ENCODE measurements at regions not wholly inside any gene's neighbourhood (a gene's known extent, or its start where the extent isn't known, plus 50 kb on each side); places are given as distances from the start of the nearest gene placed in this dataset.

DNA sequence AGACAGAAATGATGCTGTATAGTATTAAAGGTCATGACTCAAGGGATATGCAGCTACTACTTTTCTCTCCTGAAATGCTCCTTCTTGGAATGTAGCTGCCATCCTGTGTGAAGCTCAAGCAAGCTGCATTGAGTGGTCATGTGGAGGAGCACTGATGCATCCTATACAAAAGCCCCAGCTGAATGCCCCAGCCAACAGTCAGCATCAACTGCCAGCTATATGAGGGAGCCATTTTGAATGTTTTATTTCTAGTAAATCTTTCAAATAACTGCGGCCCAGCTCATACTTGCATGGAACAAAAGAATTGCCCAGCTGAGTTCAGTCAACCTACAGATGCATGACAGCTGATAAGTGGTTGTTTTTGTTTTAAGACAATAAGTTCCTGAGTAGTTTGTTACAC is 165.0 kb upstream of the GEMIN8 start:
- BruUV-seq (replicated peaks) = no TSS peak
- RAD21 ChIA-PET (ENCODE audit: unreplicated experiment) = no interaction called here
- FAIRE-seq (no peak), DNase-seq (ENCODE audit: low read depth, low spot score) (no peak), ATAC-seq (no peak)
- CTCF ChIA-PET = no interaction called here
- no peaks in the 10 kb centered on the region for H3K36me3 ChIP-seq (ENCODE audit: control insufficient read depth in 2 of 2, insufficient read depth in 2 of 2, low read length in 1 of 2)
- no peak overlapping the region for H3K9ac ChIP-seq (ENCODE audit: control insufficient read depth, insufficient read depth, low read length)
- SMC1A ChIA-PET (ENCODE audit: uncharacterized antibody, unreplicated experiment) = no interaction called here
- H3K4me2 ChIP-seq (ENCODE audit: control insufficient read depth, insufficient read depth) = no peak overlapping the region
- H2AFZ ChIP-seq (ENCODE audit: control insufficient read depth, low read depth, low read length) = no peak overlapping the region
- in situ Hi-C loops (cut with MboI) (no loop called here), intact Hi-C loops (cut with micrococcal nuclease; ENCODE audit: unreplicated experiment) (no loop called here)
- no peak overlapping the region for H3K4me3 ChIP-seq
- no peaks in the 10 kb centered on the region for H3K27me3 ChIP-seq (replicated peaks in 1 of 2; ENCODE audit: control insufficient read depth in 2 of 2, insufficient read depth in 2 of 2, low read length in 1 of 2)
- no peaks in the 10 kb centered on the region for H3K4me1 ChIP-seq (ENCODE audit: control insufficient read depth, insufficient read depth, low read length)
- H3K27ac ChIP-seq (ENCODE audit: control insufficient read depth, insufficient read depth) = no peak overlapping the region
- no peaks in the 10 kb centered on the region for H4K20me1 ChIP-seq (ENCODE audit: control insufficient read depth, insufficient read depth)
- POLR2A ChIA-PET = no interaction called here
- no peaks in the 10 kb centered on the region for H3K79me2 ChIP-seq (ENCODE audit: control insufficient read depth, insufficient read depth, low read length)
- 47% methylated on average over 1 of the region's 1 CpG for WGBS (ENCODE audit: insufficient coverage, insufficient replicate concordance, low lambda C conversion rate, missing lambda C conversion rate)
- H3K9me3 ChIP-seq (replicated peaks; ENCODE audit: control insufficient read depth, insufficient read depth, low read length) = no peaks in the 10 kb centered on the region
- TF ChIP-seq NFYA (IDR thresholded peaks at IDR 0.05; ENCODE audit: borderline replicate concordance, low read depth, low read length) (no peak), SREBF2 (IDR thresholded peaks at IDR 0.05; ENCODE audit: low read length) (no peak), JUND (IDR thresholded peaks at IDR 0.05; ENCODE audit: low read depth, low read length) (no peak)

DNA sequence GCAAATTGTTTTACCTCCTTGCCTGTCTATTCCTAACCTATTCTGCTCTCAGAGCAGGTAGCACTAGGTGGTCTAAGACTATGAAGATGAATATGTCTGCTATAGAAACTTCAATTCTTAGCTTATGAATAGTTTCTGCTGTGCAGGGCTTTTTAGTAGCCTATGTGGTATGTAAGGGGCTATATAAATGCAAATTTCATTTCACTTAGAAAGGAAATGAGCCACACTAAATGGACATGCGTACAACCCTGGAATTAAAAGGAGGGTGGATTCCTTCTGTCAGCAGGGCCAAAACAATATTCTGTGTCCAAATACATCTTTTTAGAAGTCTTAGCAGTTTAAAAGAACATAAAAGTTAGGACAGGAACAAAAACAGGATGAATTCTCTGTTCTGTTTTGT is 163.9 kb upstream of the GEMIN8 start:
- Histone ChIP-seq H3K9me3 (replicated peaks; ENCODE audit: control insufficient read depth, insufficient read depth, low read length) (no peaks in the 10 kb centered on the region), H3K36me3 (ENCODE audit: control insufficient read depth in 2 of 2, insufficient read depth in 2 of 2, low read length in 1 of 2) (no peaks in the 10 kb centered on the region), H3K4me2 (ENCODE audit: control insufficient read depth, insufficient read depth) (no peak overlapping the region), H3K27ac (ENCODE audit: control insufficient read depth, insufficient read depth) (no peak overlapping the region), H2AFZ (ENCODE audit: control insufficient read depth, low read depth, low read length) (no peak overlapping the region), H3K9ac (ENCODE audit: control insufficient read depth, insufficient read depth, low read length) (no peak overlapping the region), H3K79me2 (ENCODE audit: control insufficient read depth, insufficient read depth, low read length) (no peaks in the 10 kb centered on the region), H3K4me1 (ENCODE audit: control insufficient read depth, insufficient read depth, low read length) (no peaks in the 10 kb centered on the region), H3K27me3 (replicated peaks in 1 of 2; ENCODE audit: control insufficient read depth in 2 of 2, insufficient read depth in 2 of 2, low read length in 1 of 2) (no peaks in the 10 kb centered on the region), H3K4me3 (no peak overlapping the region), H4K20me1 (ENCODE audit: control insufficient read depth, insufficient read depth) (no peaks in the 10 kb centered on the region)
- in situ Hi-C loops (cut with MboI) = no loop called here
- ChIA-PET CTCF (no interaction called here), POLR2A (no interaction called here), SMC1A (ENCODE audit: uncharacterized antibody, unreplicated experiment) (no interaction called here), RAD21 (ENCODE audit: unreplicated experiment) (no interaction called here)
- DNase-seq (ENCODE audit: low read depth, low spot score) = no peak
- FAIRE-seq = no peak
- no peak for ATAC-seq
- WGBS (ENCODE audit: insufficient coverage, insufficient replicate concordance, low lambda C conversion rate, missing lambda C conversion rate) = 84% methylated on average over 1 of the region's 1 CpG
- TF ChIP-seq SREBF2 (IDR thresholded peaks at IDR 0.05; ENCODE audit: low read length) = no peak
- no peak for TF ChIP-seq ZNF207 (IDR thresholded peaks at IDR 0.05; ENCODE audit: borderline replicate concordance)
- TF ChIP-seq, protein P1, sequence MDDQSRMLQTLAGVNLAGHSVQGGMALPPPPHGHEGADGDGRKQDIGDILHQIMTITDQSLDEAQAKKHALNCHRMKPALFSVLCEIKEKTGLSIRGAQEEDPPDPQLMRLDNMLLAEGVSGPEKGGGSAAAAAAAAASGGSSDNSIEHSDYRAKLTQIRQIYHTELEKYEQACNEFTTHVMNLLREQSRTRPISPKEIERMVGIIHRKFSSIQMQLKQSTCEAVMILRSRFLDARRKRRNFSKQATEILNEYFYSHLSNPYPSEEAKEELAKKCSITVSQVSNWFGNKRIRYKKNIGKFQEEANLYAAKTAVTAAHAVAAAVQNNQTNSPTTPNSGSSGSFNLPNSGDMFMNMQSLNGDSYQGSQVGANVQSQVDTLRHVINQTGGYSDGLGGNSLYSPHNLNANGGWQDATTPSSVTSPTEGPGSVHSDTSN (IDR thresholded peaks at IDR 0.05; ENCODE audit: insufficient replicate concordance, low read depth, low read length) = no peak
- intact Hi-C loops (cut with micrococcal nuclease; ENCODE audit: unreplicated experiment) = no loop called here
- BruUV-seq (replicated peaks) = no TSS peak

All from GM12878 (cell line).